Stimulated activated memory B cell treated with anti-CD40 and anti-IgM and Interleukin-4, amounts not matched to agents 10 μg/mL and 1 μg/mL and 100 μg/mL, for 72 hours (primary cell): ENCODE measurements at regions not wholly inside any gene's neighbourhood (a gene's known extent, or its start where the extent isn't known, plus 50 kb on each side); places are given as distances from the start of the nearest gene placed in this dataset.

Source experiments
- ATAC-seq: fragments of 150-1000 bp; cut with Tn5 transposase; 2 replicates; pipeline ENCODE4 v1.10.0; 2021
- H3K27ac Mint-ChIP-seq: one replicate; pipeline ENCODE4 v1.8.0; 2022; ENCODE audit warnings: mild to moderate bottlenecking, mixed read lengths
- H3K27me3 Mint-ChIP-seq: one replicate; pipeline ENCODE4 v1.8.0; 2022; ENCODE audit warnings: mixed read lengths
- H3K36me3 Mint-ChIP-seq: one replicate; pipeline ENCODE4 v1.8.0; 2022; ENCODE audit warnings: mixed read lengths
- H3K4me1 Mint-ChIP-seq: one replicate; pipeline ENCODE4 v1.8.0; 2022; ENCODE audit warnings: mixed read lengths
- H3K4me3 Mint-ChIP-seq: one replicate; pipeline ENCODE4 v1.8.0; 2022; ENCODE audit warnings: mild to moderate bottlenecking, moderate library complexity, mixed read lengths
- H3K9me3 Mint-ChIP-seq: one replicate; pipeline ENCODE4 v1.8.0; 2022; ENCODE audit warnings: mixed read lengths

- Mint-ChIP-seq H3K9me3 (no peaks in the 10 kb centered on the region), H3K27me3 (peaks cover 19% of the 10 kb centered on the region), H3K4me3 (no peak overlapping the region), H3K27ac (peak overlapping the region; percentile 5), H3K36me3 (no peaks in the 10 kb centered on the region), H3K4me1 (peaks cover 8% of the 10 kb centered on the region)
- ATAC-seq, result no peak
Measured at GRCh38 chr1:221180704-221181368, 301.6 kb downstream of the HLX start.

GRCh38 chr1:221182791-221183533 lies 303.7 kb downstream of the HLX start:
- Mint-ChIP-seq H3K27ac (no peak overlapping the region), H3K9me3 (no peaks in the 10 kb centered on the region), H3K36me3 (no peaks in the 10 kb centered on the region), H3K27me3 (peaks cover 19% of the 10 kb centered on the region), H3K4me3 (no peak overlapping the region), H3K4me1 (peaks cover 8% of the 10 kb centered on the region)
- ATAC-seq, result no peak

- Mint-ChIP-seq H3K27me3 (peaks cover 19% of the 10 kb centered on the region), H3K4me1 (peaks cover 8% of the 10 kb centered on the region), H3K4me3 (no peak overlapping the region), H3K36me3 (no peaks in the 10 kb centered on the region), H3K27ac (no peak overlapping the region), H3K9me3 (no peaks in the 10 kb centered on the region)
- ATAC-seq, result no peak
Measured at GRCh38 chr1:221184131-221184794, 305.0 kb downstream of the HLX start.

DNA sequence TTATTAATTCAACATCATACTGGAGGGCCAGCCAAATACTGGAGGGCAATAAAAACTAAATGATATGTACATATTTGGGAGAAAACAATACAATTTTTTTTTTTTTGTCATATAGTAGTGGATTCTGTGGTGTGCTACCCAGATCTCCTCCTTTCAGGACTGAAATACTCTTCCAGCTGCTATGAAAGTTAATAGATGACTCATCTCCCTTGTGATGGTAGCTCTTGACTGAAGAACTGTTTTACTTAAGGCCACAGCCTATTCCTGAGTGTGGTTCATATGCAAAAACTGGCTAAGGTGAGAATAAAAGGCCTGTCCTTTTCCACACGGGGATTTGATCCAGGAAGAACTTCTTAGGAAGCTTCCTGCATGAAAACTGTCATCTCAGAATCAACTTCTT lies 307.9 kb downstream of the HLX start:
- Mint-ChIP-seq H3K9me3 (no peaks in the 10 kb centered on the region), H3K27me3 (peaks cover 17% of the 10 kb centered on the region), H3K4me3 (no peak overlapping the region), H3K36me3 (no peaks in the 10 kb centered on the region), H3K4me1 (peaks cover 8% of the 10 kb centered on the region), H3K27ac (no peak overlapping the region)
- ATAC-seq, result no peak

- Mint-ChIP-seq H3K4me1 (peaks cover 8% of the 10 kb centered on the region), H3K27ac (no peak overlapping the region), H3K27me3 (peaks cover 9% of the 10 kb centered on the region), H3K9me3 (no peaks in the 10 kb centered on the region), H3K36me3 (no peaks in the 10 kb centered on the region), H3K4me3 (no peak overlapping the region)
- no peak for ATAC-seq
Measured at GRCh38 chr1:221188458-221188857, 309.2 kb downstream of the HLX start.

- H3K4me3 Mint-ChIP-seq, result no peak overlapping the region
- no peak for ATAC-seq
- H3K27ac Mint-ChIP-seq, result no peak overlapping the region
- no peaks in the 10 kb centered on the region for H3K4me1 Mint-ChIP-seq
- H3K9me3 Mint-ChIP-seq, result no peaks in the 10 kb centered on the region
- H3K27me3 Mint-ChIP-seq, result no peaks in the 10 kb centered on the region
- no peaks in the 10 kb centered on the region for H3K36me3 Mint-ChIP-seq
Measured at GRCh38 chr1:221190249-221190648, 311.0 kb downstream of the HLX start.

- Mint-ChIP-seq H3K4me1 (no peaks in the 10 kb centered on the region), H3K36me3 (no peaks in the 10 kb centered on the region), H3K9me3 (peaks cover 4% of the 10 kb centered on the region), H3K27ac (no peak overlapping the region), H3K27me3 (no peaks in the 10 kb centered on the region), H3K4me3 (no peak overlapping the region)
- no peak for ATAC-seq
Measured at GRCh38 chr1:221192055-221192454, 312.8 kb downstream of the HLX start.

DNA sequence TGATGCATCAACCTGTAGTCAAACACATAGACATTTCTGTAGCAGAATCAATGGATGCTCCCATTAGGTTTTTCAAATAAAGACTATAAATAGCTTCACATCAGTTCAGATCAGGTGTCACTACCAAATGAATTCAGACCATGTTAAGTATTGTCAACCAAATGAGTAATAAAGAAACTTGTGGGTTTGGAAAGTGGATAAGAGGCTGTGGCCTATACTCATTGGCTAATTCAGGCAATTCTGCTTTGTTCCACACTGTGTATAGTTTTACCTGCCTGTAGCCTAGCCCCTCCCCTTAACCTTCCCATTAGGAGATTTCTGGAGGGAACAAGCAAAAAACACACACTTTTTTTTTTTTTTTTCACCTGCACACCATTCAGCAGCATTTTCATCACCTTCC lies 321.2 kb downstream of the HLX start:
- ATAC-seq, result peak; percentile 64
- peaks cover 7% of the 10 kb centered on the region for H3K9me3 Mint-ChIP-seq
- H3K36me3 Mint-ChIP-seq, result no peaks in the 10 kb centered on the region
- H3K27ac Mint-ChIP-seq, result no peak overlapping the region
- no peaks in the 10 kb centered on the region for H3K27me3 Mint-ChIP-seq
- peaks cover 11% of the 10 kb centered on the region for H3K4me1 Mint-ChIP-seq
- no peak overlapping the region for H3K4me3 Mint-ChIP-seq

- H3K27me3 Mint-ChIP-seq, result no peaks in the 10 kb centered on the region
- H3K4me3 Mint-ChIP-seq, result no peak overlapping the region
- peaks cover 4% of the 10 kb centered on the region for H3K9me3 Mint-ChIP-seq
- H3K36me3 Mint-ChIP-seq, result no peaks in the 10 kb centered on the region
- no peak for ATAC-seq
- H3K4me1 Mint-ChIP-seq, result peaks cover 11% of the 10 kb centered on the region
- H3K27ac Mint-ChIP-seq, result no peak overlapping the region
Measured at GRCh38 chr1:221201773-221202172, 322.5 kb downstream of the HLX start.

DNA sequence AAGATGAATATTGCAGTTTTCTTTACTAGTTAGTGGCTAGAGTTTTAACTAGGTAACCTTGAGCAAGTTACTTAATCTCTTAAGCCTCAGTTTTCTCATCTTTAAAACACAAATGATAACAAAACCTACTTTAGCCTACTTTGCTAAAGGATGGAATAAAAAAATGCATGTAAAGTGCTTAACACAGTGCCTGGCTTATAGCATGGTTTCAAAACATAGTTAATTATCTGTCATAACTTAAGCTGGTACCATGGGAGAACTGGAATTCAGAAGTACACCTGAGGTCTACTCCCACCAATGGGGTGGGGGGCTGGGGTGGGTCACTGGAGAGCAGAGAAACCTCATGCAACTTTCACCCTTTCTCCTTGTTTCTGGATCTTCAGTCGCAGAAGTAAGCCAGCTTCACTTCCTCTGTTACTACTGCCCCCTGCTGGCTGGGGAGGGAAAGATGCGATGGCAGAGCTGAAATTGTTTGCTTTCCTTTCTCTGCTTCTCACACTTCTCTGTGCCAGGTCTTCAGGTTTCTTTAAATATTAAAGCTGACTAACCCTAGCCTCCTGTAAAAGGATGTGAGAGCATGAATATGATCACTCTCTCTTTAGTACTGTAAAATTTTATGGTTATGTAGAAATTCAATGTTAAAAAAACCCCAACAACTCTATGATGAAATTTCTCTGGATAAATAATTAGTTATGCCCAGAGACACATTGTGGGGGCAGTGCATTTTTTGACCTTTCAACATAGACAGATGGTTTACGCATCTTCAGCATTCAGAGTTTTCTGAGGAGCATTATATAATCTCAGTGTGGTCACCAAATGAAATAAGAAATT lies 324.2 kb downstream of the HLX start:
- peaks cover 3% of the 10 kb centered on the region for H3K9me3 Mint-ChIP-seq
- no peak overlapping the region for H3K4me3 Mint-ChIP-seq
- peak; percentile 66 for ATAC-seq
- peaks cover 11% of the 10 kb centered on the region for H3K4me1 Mint-ChIP-seq
- no peaks in the 10 kb centered on the region for H3K36me3 Mint-ChIP-seq
- no peaks in the 10 kb centered on the region for H3K27me3 Mint-ChIP-seq
- peak overlapping the region; percentile 17 for H3K27ac Mint-ChIP-seq

DNA sequence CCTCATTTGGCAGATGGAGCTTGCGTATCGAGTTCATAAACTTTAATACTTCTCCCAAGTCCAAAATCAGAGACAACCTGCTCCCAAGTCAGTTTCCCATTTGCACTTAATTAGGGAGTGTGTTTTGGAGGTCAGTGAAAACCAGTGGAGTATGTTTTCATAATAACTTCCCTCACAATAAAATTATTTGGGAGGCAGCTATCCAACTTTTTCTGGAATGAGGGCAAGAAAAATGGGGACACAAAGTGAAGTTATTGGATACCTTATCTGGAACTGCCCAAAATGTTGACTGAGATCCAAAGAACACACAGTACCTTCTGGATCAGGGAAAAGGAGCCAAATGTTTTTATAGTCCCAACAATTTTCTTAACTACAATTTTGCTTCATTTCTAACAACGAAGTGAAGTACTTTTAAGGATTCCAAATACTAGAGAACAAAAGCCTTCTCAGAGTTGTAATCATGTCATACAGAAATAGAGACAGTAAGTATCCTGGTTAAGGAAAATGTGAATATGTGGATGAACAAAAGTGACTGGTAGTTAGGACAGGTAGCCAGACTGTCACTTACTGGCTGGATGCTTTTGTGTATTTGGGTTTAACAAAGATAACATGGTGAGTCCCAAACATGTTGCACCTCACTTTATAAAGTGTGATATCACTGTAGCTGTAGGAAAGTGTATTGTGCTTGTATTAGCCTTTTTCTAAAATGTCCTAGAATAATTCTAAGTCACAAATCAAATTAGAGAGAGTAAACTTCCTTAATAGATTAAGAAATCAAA lies 325.0 kb downstream of the HLX start:
- peaks cover 11% of the 10 kb centered on the region for H3K4me1 Mint-ChIP-seq
- no peak for ATAC-seq

GRCh38 chr1:221206076-221206475 lies 326.8 kb downstream of the HLX start:
- no peaks in the 10 kb centered on the region for H3K27me3 Mint-ChIP-seq
- no peak for ATAC-seq
- H3K27ac Mint-ChIP-seq, result no peak overlapping the region
- H3K4me3 Mint-ChIP-seq, result no peak overlapping the region
- no peaks in the 10 kb centered on the region for H3K4me1 Mint-ChIP-seq
- peaks cover 3% of the 10 kb centered on the region for H3K9me3 Mint-ChIP-seq
- no peaks in the 10 kb centered on the region for H3K36me3 Mint-ChIP-seq

More for the DNA sequence above, 325.0 kb downstream of the HLX start:
- no peak overlapping the region for H3K4me3 Mint-ChIP-seq
- H3K36me3 Mint-ChIP-seq, result no peaks in the 10 kb centered on the region
- H3K9me3 Mint-ChIP-seq, result peaks cover 3% of the 10 kb centered on the region
- H3K27me3 Mint-ChIP-seq, result no peaks in the 10 kb centered on the region
- peak overlapping the region; percentile 17 for H3K27ac Mint-ChIP-seq

GRCh38 chr1:221212926-221213325 lies 333.7 kb downstream of the HLX start:
- H3K4me1 Mint-ChIP-seq, result peaks cover 10% of the 10 kb centered on the region
- H3K9me3 Mint-ChIP-seq, result peaks cover 7% of the 10 kb centered on the region
- ATAC-seq, result no peak
- H3K27me3 Mint-ChIP-seq, result no peaks in the 10 kb centered on the region
- no peak overlapping the region for H3K4me3 Mint-ChIP-seq
- no peaks in the 10 kb centered on the region for H3K36me3 Mint-ChIP-seq
- H3K27ac Mint-ChIP-seq, result no peak overlapping the region

DNA sequence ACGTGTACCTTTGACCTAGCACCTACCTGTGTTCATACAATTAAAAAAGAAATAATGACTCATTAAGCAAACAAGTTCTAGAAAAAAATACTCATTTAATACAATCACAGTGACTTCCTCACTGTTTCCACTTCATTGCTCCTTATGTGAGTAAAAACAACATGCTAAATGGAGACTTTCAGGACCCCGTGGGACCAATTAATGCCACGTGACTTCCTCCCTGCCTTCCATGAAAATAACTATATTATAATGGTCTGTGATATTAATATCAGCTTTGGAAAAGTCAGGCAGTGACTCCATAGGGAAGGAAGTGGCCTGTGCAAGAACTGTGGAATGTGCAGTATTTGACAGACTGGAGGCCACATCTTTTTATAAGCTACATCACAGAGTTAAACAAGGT lies 337.8 kb downstream of the HLX start:
- no peak overlapping the region for H3K4me3 Mint-ChIP-seq
- ATAC-seq, result peak; percentile 50
- H3K4me1 Mint-ChIP-seq, result peaks cover 10% of the 10 kb centered on the region
- H3K27ac Mint-ChIP-seq, result no peak overlapping the region
- peaks cover 2% of the 10 kb centered on the region for H3K9me3 Mint-ChIP-seq
- H3K36me3 Mint-ChIP-seq, result no peaks in the 10 kb centered on the region
- H3K27me3 Mint-ChIP-seq, result no peaks in the 10 kb centered on the region
